ENCODE measurements at regions not wholly inside any gene's neighbourhood (a gene's known extent, or its start where the extent isn't known, plus 50 kb on each side); places are given as distances from the start of the nearest gene placed in this dataset.

DNA sequence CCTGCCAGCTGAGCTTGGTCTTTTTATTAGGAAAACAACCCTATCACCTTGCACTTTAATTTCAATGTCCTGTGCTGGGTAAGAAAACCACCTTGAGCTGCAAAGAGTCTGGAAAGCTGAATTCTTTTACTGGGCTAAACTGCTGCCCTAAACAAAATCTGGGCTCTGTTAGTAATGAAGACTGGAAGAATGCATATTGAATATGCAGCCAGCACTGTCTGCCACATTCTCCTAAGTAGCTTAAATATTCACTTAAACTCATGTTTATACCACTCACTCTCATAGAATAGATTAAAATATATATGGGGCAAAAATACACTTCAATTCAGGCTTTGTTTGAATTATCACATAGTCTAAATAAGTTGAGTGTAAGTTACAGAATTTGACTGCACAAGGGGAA is 158.0 kb downstream of the TGFB2 start (continued):
- TF ChIP-seq, protein P1, sequence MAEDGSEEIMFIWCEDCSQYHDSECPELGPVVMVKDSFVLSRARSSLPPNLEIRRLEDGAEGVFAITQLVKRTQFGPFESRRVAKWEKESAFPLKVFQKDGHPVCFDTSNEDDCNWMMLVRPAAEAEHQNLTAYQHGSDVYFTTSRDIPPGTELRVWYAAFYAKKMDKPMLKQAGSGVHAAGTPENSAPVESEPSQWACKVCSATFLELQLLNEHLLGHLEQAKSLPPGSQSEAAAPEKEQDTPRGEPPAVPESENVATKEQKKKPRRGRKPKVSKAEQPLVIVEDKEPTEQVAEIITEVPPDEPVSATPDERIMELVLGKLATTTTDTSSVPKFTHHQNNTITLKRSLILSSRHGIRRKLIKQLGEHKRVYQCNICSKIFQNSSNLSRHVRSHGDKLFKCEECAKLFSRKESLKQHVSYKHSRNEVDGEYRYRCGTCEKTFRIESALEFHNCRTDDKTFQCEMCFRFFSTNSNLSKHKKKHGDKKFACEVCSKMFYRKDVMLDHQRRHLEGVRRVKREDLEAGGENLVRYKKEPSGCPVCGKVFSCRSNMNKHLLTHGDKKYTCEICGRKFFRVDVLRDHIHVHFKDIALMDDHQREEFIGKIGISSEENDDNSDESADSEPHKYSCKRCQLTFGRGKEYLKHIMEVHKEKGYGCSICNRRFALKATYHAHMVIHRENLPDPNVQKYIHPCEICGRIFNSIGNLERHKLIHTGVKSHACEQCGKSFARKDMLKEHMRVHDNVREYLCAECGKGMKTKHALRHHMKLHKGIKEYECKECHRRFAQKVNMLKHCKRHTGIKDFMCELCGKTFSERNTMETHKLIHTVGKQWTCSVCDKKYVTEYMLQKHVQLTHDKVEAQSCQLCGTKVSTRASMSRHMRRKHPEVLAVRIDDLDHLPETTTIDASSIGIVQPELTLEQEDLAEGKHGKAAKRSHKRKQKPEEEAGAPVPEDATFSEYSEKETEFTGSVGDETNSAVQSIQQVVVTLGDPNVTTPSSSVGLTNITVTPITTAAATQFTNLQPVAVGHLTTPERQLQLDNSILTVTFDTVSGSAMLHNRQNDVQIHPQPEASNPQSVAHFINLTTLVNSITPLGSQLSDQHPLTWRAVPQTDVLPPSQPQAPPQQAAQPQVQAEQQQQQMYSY (CRISPR knock-in tag; IDR thresholded peaks at IDR 0.05), result no peak
- TF ChIP-seq, protein P2, sequence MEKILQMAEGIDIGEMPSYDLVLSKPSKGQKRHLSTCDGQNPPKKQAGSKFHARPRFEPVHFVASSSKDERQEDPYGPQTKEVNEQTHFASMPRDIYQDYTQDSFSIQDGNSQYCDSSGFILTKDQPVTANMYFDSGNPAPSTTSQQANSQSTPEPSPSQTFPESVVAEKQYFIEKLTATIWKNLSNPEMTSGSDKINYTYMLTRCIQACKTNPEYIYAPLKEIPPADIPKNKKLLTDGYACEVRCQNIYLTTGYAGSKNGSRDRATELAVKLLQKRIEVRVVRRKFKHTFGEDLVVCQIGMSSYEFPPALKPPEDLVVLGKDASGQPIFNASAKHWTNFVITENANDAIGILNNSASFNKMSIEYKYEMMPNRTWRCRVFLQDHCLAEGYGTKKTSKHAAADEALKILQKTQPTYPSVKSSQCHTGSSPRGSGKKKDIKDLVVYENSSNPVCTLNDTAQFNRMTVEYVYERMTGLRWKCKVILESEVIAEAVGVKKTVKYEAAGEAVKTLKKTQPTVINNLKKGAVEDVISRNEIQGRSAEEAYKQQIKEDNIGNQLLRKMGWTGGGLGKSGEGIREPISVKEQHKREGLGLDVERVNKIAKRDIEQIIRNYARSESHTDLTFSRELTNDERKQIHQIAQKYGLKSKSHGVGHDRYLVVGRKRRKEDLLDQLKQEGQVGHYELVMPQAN (conservative IDR thresholded peaks at IDR 0.05), result no peak

DNA sequence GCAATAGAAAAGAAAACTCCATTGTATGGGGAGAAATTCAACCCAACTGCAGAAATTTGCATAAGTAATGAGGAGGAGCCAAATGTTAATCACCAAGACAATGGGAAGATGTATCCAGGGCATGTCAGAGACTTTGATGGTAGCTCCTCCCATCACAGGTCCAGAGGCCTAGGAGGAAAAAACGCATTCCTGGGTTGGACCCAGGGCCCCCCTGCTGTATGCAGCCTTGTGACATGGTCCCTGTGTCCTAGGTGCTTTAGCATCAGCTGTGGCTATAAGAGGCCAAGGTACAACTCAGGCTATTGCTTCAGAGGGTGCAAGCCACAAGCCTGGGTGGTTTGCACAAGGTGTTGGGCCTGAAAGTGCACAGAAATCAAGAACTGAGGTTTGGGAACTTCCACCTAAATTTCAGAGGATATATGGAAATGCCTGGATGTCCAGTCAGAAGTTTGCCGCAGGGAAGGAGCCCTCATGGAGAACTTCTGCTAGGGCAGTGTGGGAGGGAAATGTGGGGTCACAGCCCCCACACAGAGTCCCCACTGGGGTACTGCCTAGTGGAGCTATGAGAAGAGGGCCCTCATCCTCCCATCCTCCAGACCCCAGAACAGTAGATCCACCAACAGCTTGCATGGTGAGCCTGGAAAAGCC is 162.3 kb downstream of the TGFB2 start:
- WGBS (ENCODE audit: insufficient coverage, insufficient replicate concordance, low lambda C conversion rate, missing lambda C conversion rate), result 25% methylated on average over 2 of the region's 2 CpGs
- no peaks in the 10 kb centered on the region for H4K20me1 ChIP-seq (ENCODE audit: control insufficient read depth, insufficient read depth)
- BruUV-seq (replicated peaks), result no TSS peak
- H3K4me3 ChIP-seq, result no peak overlapping the region
- no peak overlapping the region for H2AFZ ChIP-seq (ENCODE audit: control insufficient read depth, low read depth, low read length)
- FAIRE-seq (no peak), DNase-seq (ENCODE audit: low read depth, low spot score) (no peak), ATAC-seq (no peak)
- TF ChIP-seq RBBP5 (conservative IDR thresholded peaks at IDR 0.05) (no peak), SMC3 (IDR thresholded peaks at IDR 0.05; ENCODE audit: borderline replicate concordance, low read length) (no peak), TCF7 (IDR thresholded peaks at IDR 0.05; ENCODE audit: borderline replicate concordance) (no peak), EZH2 (IDR thresholded peaks at IDR 0.05; ENCODE audit: borderline replicate concordance, control insufficient read depth, low read depth, low read length) (no peak), BCL11A (IDR thresholded peaks at IDR 0.05; ENCODE audit: low read depth, low read length) (no peak), CHD4 (IDR thresholded peaks at IDR 0.05) (no peak), FOXM1 (IDR thresholded peaks at IDR 0.05; ENCODE audit: low read depth, low read length) (no peak)
- TF ChIP-seq, protein P3, sequence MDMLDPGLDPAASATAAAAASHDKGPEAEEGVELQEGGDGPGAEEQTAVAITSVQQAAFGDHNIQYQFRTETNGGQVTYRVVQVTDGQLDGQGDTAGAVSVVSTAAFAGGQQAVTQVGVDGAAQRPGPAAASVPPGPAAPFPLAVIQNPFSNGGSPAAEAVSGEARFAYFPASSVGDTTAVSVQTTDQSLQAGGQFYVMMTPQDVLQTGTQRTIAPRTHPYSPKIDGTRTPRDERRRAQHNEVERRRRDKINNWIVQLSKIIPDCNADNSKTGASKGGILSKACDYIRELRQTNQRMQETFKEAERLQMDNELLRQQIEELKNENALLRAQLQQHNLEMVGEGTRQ (IDR thresholded peaks at IDR 0.05; ENCODE audit: borderline replicate concordance, low read depth, low read length), result no peak
- ChIA-PET RAD21 (ENCODE audit: unreplicated experiment) (no interaction called here), SMC1A (ENCODE audit: uncharacterized antibody, unreplicated experiment) (no interaction called here), POLR2A (no interaction called here), CTCF (no interaction called here)
- H3K4me2 ChIP-seq (ENCODE audit: control insufficient read depth, insufficient read depth), result no peak overlapping the region
- intact Hi-C loops (cut with micrococcal nuclease; ENCODE audit: unreplicated experiment) (no loop called here), in situ Hi-C loops (cut with MboI) (no loop called here)
- H3K4me1 ChIP-seq (ENCODE audit: control insufficient read depth, insufficient read depth, low read length), result no peaks in the 10 kb centered on the region
- H3K36me3 ChIP-seq (ENCODE audit: control insufficient read depth in 2 of 2, insufficient read depth in 2 of 2, low read length in 1 of 2), result no peaks in the 10 kb centered on the region
- no peak overlapping the region for H3K27ac ChIP-seq (ENCODE audit: control insufficient read depth, insufficient read depth)
- no peaks in the 10 kb centered on the region for H3K27me3 ChIP-seq (replicated peaks in 1 of 2; ENCODE audit: control insufficient read depth in 2 of 2, insufficient read depth in 2 of 2, low read length in 1 of 2)
- H3K9ac ChIP-seq (ENCODE audit: control insufficient read depth, insufficient read depth, low read length), result no peak overlapping the region
- peaks cover 1% of the 10 kb centered on the region; the same call in 2 of the 3 replicates for H3K9me3 ChIP-seq (replicated peaks; ENCODE audit: control insufficient read depth, insufficient read depth, low read length)
- H3K79me2 ChIP-seq (ENCODE audit: control insufficient read depth, insufficient read depth, low read length), result no peaks in the 10 kb centered on the region

Data from GM12878 (cell line).